Breast epithelium (tissue), 4 donors: ENCODE measurements at regions not wholly inside any gene's neighbourhood (a gene's known extent, or its start where the extent isn't known, plus 50 kb on each side); places are given as distances from the start of the nearest gene placed in this dataset.

Experiments
- DNase-seq, 2 donors: peaks; one replicate each; pipeline ENCODE4 v3.0.0-alpha.2; 2019; ENCODE audit warnings: low spot score in 2 of 2
- H3K27ac ChIP-seq, 2 donors: fragments of 200-600 bp; sonication (generic) in 1 of 2; one replicate each; pipeline ENCODE4 v1.5.1; 2016 to 2019; ENCODE audit warnings: mild to moderate bottlenecking in 1 of 2
- H3K27me3 ChIP-seq, 2 donors: fragments of 200-600 bp; sonication (generic) in 1 of 2; one replicate each; pipeline versions ENCODE4 v1.5.1 to v1.6.0; 2017 to 2019; ENCODE audit warnings: control low read depth in 1 of 2, mild to moderate bottlenecking in 1 of 2
- H3K36me3 ChIP-seq: fragments of 200-600 bp; one replicate; pipeline ENCODE4 v1.5.1; 2019
- H3K4me1 ChIP-seq, 2 donors: fragments of 200-600 bp; sonication (generic); one replicate each; pipeline ENCODE4 v1.5.1; 2016 to 2019; ENCODE audit warnings: control low read depth in 1 of 2
- H3K4me3 ChIP-seq, 3 donors: fragments of 200-600 bp; sonication (generic); 1 replicate in 2 of 3; 2 replicates in 1 of 3; pipeline ENCODE4 v1.5.1; 2016 to 2019; ENCODE audit warnings: mild to moderate bottlenecking in 3 of 3, moderate library complexity in 2 of 3
- H3K9me3 ChIP-seq, 2 donors: fragments of 200-600 bp; sonication (generic) in 1 of 2; one replicate each; pipeline ENCODE4 v1.5.1; 2016 to 2019; ENCODE audit warnings: control low read depth in 1 of 2
- CTCF ChIP-seq, 3 donors: fragments of 450-650 bp; IDR thresholded peaks; one replicate each; pipeline ENCODE4 v1.5.1; 2016 to 2017; ENCODE audit warnings: antibody characterized with exemption in 3 of 3, mild to moderate bottlenecking in 3 of 3, moderate library complexity in 3 of 3
- POLR2A ChIP-seq: fragments of 450-650 bp; IDR thresholded peaks from one replicate; pipeline ENCODE4 v1.6.1; 2016; ENCODE audit warnings: antibody characterized with exemption, mild to moderate bottlenecking, moderate library complexity
- POLR2AphosphoS5 ChIP-seq, 3 donors: sonication (generic); formaldehyde crosslinking; IDR thresholded peaks; one replicate each; pipeline ENCODE4 v1.6.1; 2017; ENCODE audit warnings: antibody characterized with exemption in 3 of 3
- intact Hi-C: fragments of 100-400 bp; cut with DNase I; formaldehyde crosslinking; loops from one replicate; pipeline ENCODE4 v1.15.1; 2023; ENCODE audit warnings: low total_unique reads

DNA sequence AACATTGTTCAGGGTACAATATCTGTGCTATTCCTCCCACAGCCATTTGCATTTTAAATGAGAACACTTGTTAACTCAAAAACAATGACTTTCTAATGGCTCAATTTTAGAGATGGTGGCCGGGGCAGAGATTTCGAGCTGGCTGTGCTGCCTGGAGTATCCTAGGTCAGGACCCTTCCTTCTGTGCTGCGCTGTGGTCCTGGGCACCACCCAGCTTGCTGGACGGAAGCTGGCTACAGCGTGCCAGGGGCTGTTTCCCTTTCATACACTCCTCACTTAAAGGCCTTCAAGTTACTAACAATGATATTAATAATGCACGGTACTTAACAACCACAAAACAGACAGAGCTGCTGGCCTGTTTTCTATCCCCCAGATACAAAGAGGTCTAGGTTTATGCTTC is 194.4 kb upstream of the CST7 start:
- Histone ChIP-seq H3K4me3 (no peak overlapping the region), H3K27me3 (no peaks in the 10 kb centered on the region), H3K9me3 (no peaks in the 10 kb centered on the region), H3K27ac (no peak overlapping the region), H3K36me3 (no peaks in the 10 kb centered on the region), H3K4me1 (no peaks in the 10 kb centered on the region)
- TF ChIP-seq POLR2A: no peak
- TF ChIP-seq POLR2AphosphoS5 (IDR thresholded peaks at IDR 0.05): no peak
- no peak for TF ChIP-seq CTCF (IDR thresholded peaks at IDR 0.05)
- intact Hi-C loops: no loop called here
- DNase-seq: no peak

DNA sequence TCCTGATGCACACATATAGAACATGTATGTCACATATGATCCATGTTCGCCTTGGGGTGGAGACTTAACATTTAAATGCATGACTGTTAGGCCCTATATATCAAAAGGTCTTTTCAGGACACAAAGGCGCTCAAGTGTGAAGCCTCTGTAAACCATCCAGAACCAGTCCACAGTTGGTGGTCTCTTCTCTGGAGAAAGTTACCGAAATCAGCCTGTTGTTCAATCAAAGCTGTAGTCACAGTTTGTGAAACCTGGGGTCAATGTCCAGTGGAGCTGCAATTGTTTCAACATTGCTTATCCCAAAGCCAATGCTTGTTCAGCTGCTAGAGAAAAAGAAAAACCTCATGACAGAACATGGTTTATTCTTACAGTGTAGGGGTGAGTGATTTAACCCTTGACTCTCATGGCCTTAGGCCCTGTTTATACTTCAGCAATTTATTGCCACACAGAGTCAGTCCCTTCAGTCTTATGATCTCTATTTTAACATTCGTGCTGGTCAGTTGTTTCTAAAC is 193.6 kb upstream of the CST7 start:
- no peaks in the 10 kb centered on the region for H3K27me3 ChIP-seq
- TF ChIP-seq POLR2AphosphoS5 (IDR thresholded peaks at IDR 0.05): no peak
- no peak for TF ChIP-seq POLR2A
- no peak for TF ChIP-seq CTCF (IDR thresholded peaks at IDR 0.05)
- no peaks in the 10 kb centered on the region for H3K36me3 ChIP-seq
- H3K9me3 ChIP-seq: no peaks in the 10 kb centered on the region
- no peaks in the 10 kb centered on the region for H3K4me1 ChIP-seq
- no peak overlapping the region for H3K4me3 ChIP-seq
- no peak for DNase-seq
- intact Hi-C loops: no loop called here
- no peak overlapping the region for H3K27ac ChIP-seq

DNA sequence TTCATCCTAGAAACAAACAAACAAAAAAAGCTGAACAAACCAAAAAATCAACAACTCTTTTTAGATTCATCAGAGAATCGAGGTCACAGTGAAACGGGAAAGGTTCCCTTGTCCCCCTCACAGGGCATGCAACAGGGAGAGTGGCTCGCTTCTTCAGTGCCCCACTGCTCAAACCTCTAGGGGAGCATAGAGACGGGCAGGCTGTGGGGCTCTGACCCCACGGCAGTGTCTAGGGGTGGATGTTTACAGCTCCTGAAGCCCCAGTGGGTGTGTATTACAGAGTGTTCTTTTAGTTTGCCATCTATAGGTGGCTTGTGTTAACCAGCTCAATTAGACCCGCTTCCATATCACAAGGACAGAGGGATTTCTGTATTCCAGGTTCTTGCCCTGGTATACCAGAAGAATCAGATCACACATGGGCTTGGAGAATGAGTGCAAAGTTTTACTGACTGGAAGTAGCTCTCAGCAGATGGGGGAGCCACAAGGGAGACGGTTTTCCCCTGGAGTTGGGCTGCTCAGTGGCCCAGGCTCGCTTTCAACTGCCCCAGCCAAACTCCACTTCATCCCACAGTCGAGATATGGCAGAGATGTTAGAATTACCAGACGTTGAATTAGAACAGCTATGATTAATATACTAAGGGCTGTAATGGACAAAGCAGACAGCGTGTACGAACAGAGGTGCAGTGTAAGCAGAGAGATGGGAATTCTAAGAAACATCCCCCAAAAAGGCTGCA is 192.6 kb upstream of the CST7 start:
- Histone ChIP-seq H3K4me3 (no peak overlapping the region), H3K9me3 (no peaks in the 10 kb centered on the region), H3K27me3 (no peaks in the 10 kb centered on the region), H3K36me3 (no peaks in the 10 kb centered on the region), H3K27ac (no peak overlapping the region), H3K4me1 (no peaks in the 10 kb centered on the region)
- no peak for TF ChIP-seq CTCF (IDR thresholded peaks at IDR 0.05)
- no peak for TF ChIP-seq POLR2A
- TF ChIP-seq POLR2AphosphoS5 (IDR thresholded peaks at IDR 0.05): no peak
- intact Hi-C loops: no loop called here
- no peak for DNase-seq

- TF ChIP-seq CTCF (IDR thresholded peaks at IDR 0.05) (no peak), POLR2AphosphoS5 (IDR thresholded peaks at IDR 0.05) (no peak), POLR2A (no peak)
- Histone ChIP-seq H3K27ac (no peak overlapping the region), H3K4me3 (no peak overlapping the region), H3K27me3 (peaks cover 0 to 14% of the 10 kb centered on the region in 2 donors), H3K9me3 (no peaks in the 10 kb centered on the region), H3K36me3 (no peaks in the 10 kb centered on the region), H3K4me1 (no peaks in the 10 kb centered on the region)
- DNase-seq: no peak
- intact Hi-C loops: loop anchor here (10.0 kb wide), 1 partner anchor 67 kb away; no protein-coding TSS in a partner anchor
Measured at GRCh38 chr20:24761220-24762065, 187.6 kb upstream of the CST7 start.

GRCh38 chr20:24762371-24762770 is 186.7 kb upstream of the CST7 start:
- Histone ChIP-seq H3K4me1 (no peaks in the 10 kb centered on the region), H3K27ac (no peak overlapping the region), H3K9me3 (no peaks in the 10 kb centered on the region), H3K36me3 (no peaks in the 10 kb centered on the region), H3K4me3 (no peak overlapping the region), H3K27me3 (peaks cover 0 to 14% of the 10 kb centered on the region in 2 donors)
- intact Hi-C loops: loop anchor here (10.0 kb wide), 1 partner anchor 68 kb away; no protein-coding TSS in a partner anchor
- no peak for TF ChIP-seq POLR2AphosphoS5 (IDR thresholded peaks at IDR 0.05)
- no peak for TF ChIP-seq CTCF (IDR thresholded peaks at IDR 0.05)
- TF ChIP-seq POLR2A: no peak
- DNase-seq: no peak
